ENCODE measurements at regions not wholly inside any gene's neighbourhood (a gene's known extent, or its start where the extent isn't known, plus 50 kb on each side); places are given as distances from the start of the nearest gene placed in this dataset.

GRCh38 chr4:177566691-177567090 is 124.5 kb upstream of the AGA start:
- Histone ChIP-seq H3K9ac (ENCODE audit: low read depth in 1 of 2, low read length in 2 of 2) (no peak overlapping the region), H3K36me3 (ENCODE audit: control insufficient read depth in 1 of 2, insufficient read depth in 2 of 2, low read length in 2 of 2) (no peaks in the 10 kb centered on the region)

GRCh38 chr4:177568931-177569330 is 126.7 kb upstream of the AGA start:
- H3K27ac ChIP-seq (ENCODE audit: low read depth, low read length) = no peak overlapping the region
- no peaks in the 10 kb centered on the region for H3K27me3 ChIP-seq (ENCODE audit: control insufficient read depth in 1 of 2, insufficient read depth in 2 of 2, low read length in 2 of 2)
- H3K4me3 ChIP-seq (ENCODE audit: low read depth in 1 of 2, low read length in 2 of 2) = no peak overlapping the region
- H3K9me3 ChIP-seq (ENCODE audit: control insufficient read depth in 1 of 2, low read length in 2 of 2) = no peaks in the 10 kb centered on the region
- H3K9ac ChIP-seq (ENCODE audit: low read depth in 1 of 2, low read length in 2 of 2) = no peak overlapping the region
- H3K36me3 ChIP-seq (ENCODE audit: control insufficient read depth in 1 of 2, insufficient read depth in 2 of 2, low read length in 2 of 2) = no peaks in the 10 kb centered on the region
- no peaks in the 10 kb centered on the region for H3K4me1 ChIP-seq (ENCODE audit: control insufficient read depth in 1 of 2, insufficient read depth in 2 of 2, low read length in 2 of 2)

More at GRCh38 chr4:177566691-177567090, 124.5 kb upstream of the AGA start:
- no peaks in the 10 kb centered on the region for H3K9me3 ChIP-seq (ENCODE audit: control insufficient read depth in 1 of 2, low read length in 2 of 2)
- H3K4me1 ChIP-seq (ENCODE audit: control insufficient read depth in 1 of 2, insufficient read depth in 2 of 2, low read length in 2 of 2) = no peaks in the 10 kb centered on the region
- H3K4me3 ChIP-seq (ENCODE audit: low read depth in 1 of 2, low read length in 2 of 2) = no peak overlapping the region
- H3K27ac ChIP-seq (ENCODE audit: low read depth, low read length) = no peak overlapping the region
- H3K27me3 ChIP-seq (ENCODE audit: control insufficient read depth in 1 of 2, insufficient read depth in 2 of 2, low read length in 2 of 2) = no peaks in the 10 kb centered on the region

GRCh38 chr4:177569434-177569833 is 127.2 kb upstream of the AGA start:
- Histone ChIP-seq H3K27ac (ENCODE audit: low read depth, low read length) (no peak overlapping the region), H3K4me1 (ENCODE audit: control insufficient read depth in 1 of 2, insufficient read depth in 2 of 2, low read length in 2 of 2) (no peaks in the 10 kb centered on the region), H3K9me3 (ENCODE audit: control insufficient read depth in 1 of 2, low read length in 2 of 2) (no peaks in the 10 kb centered on the region), H3K36me3 (ENCODE audit: control insufficient read depth in 1 of 2, insufficient read depth in 2 of 2, low read length in 2 of 2) (no peaks in the 10 kb centered on the region), H3K4me3 (ENCODE audit: low read depth in 1 of 2, low read length in 2 of 2) (no peak overlapping the region), H3K27me3 (ENCODE audit: control insufficient read depth in 1 of 2, insufficient read depth in 2 of 2, low read length in 2 of 2) (no peaks in the 10 kb centered on the region), H3K9ac (ENCODE audit: low read depth in 1 of 2, low read length in 2 of 2) (no peak overlapping the region)

- Histone ChIP-seq H3K9me3 (ENCODE audit: control insufficient read depth in 1 of 2, low read length in 2 of 2) (no peaks in the 10 kb centered on the region), H3K4me3 (ENCODE audit: low read depth in 1 of 2, low read length in 2 of 2) (no peak overlapping the region), H3K4me1 (ENCODE audit: control insufficient read depth in 1 of 2, insufficient read depth in 2 of 2, low read length in 2 of 2) (no peaks in the 10 kb centered on the region), H3K36me3 (ENCODE audit: control insufficient read depth in 1 of 2, insufficient read depth in 2 of 2, low read length in 2 of 2) (no peaks in the 10 kb centered on the region), H3K9ac (ENCODE audit: low read depth in 1 of 2, low read length in 2 of 2) (no peak overlapping the region), H3K27ac (ENCODE audit: low read depth, low read length) (no peak overlapping the region), H3K27me3 (ENCODE audit: control insufficient read depth in 1 of 2, insufficient read depth in 2 of 2, low read length in 2 of 2) (no peaks in the 10 kb centered on the region)
These were observed 131.3 kb upstream of the AGA start for GRCh38 chr4:177573507-177573906.

GRCh38 chr4:177574446-177574845 is 132.2 kb upstream of the AGA start:
- Histone ChIP-seq H3K9ac (ENCODE audit: low read depth in 1 of 2, low read length in 2 of 2) (no peak overlapping the region), H3K36me3 (ENCODE audit: control insufficient read depth in 1 of 2, insufficient read depth in 2 of 2, low read length in 2 of 2) (no peaks in the 10 kb centered on the region), H3K4me3 (ENCODE audit: low read depth in 1 of 2, low read length in 2 of 2) (no peak overlapping the region), H3K27ac (ENCODE audit: low read depth, low read length) (no peak overlapping the region), H3K27me3 (ENCODE audit: control insufficient read depth in 1 of 2, insufficient read depth in 2 of 2, low read length in 2 of 2) (no peaks in the 10 kb centered on the region), H3K4me1 (ENCODE audit: control insufficient read depth in 1 of 2, insufficient read depth in 2 of 2, low read length in 2 of 2) (no peaks in the 10 kb centered on the region), H3K9me3 (ENCODE audit: control insufficient read depth in 1 of 2, low read length in 2 of 2) (no peaks in the 10 kb centered on the region)

GRCh38 chr4:177579649-177580048 is 137.4 kb upstream of the AGA start:
- no peak overlapping the region for H3K4me3 ChIP-seq (ENCODE audit: low read depth in 1 of 2, low read length in 2 of 2)
- no peaks in the 10 kb centered on the region for H3K4me1 ChIP-seq (ENCODE audit: control insufficient read depth in 1 of 2, insufficient read depth in 2 of 2, low read length in 2 of 2)
- H3K9ac ChIP-seq (ENCODE audit: low read depth in 1 of 2, low read length in 2 of 2) = no peak overlapping the region
- H3K27ac ChIP-seq (ENCODE audit: low read depth, low read length) = no peak overlapping the region
- H3K9me3 ChIP-seq (ENCODE audit: control insufficient read depth in 1 of 2, low read length in 2 of 2) = no peaks in the 10 kb centered on the region
- no peaks in the 10 kb centered on the region for H3K27me3 ChIP-seq (ENCODE audit: control insufficient read depth in 1 of 2, insufficient read depth in 2 of 2, low read length in 2 of 2)
- H3K36me3 ChIP-seq (ENCODE audit: control insufficient read depth in 1 of 2, insufficient read depth in 2 of 2, low read length in 2 of 2) = no peaks in the 10 kb centered on the region

- H3K27ac ChIP-seq (ENCODE audit: low read depth, low read length) = no peak overlapping the region
- H3K9ac ChIP-seq (ENCODE audit: low read depth in 1 of 2, low read length in 2 of 2) = no peak overlapping the region
- H3K4me1 ChIP-seq (ENCODE audit: control insufficient read depth in 1 of 2, insufficient read depth in 2 of 2, low read length in 2 of 2) = no peaks in the 10 kb centered on the region
- no peaks in the 10 kb centered on the region for H3K27me3 ChIP-seq (ENCODE audit: control insufficient read depth in 1 of 2, insufficient read depth in 2 of 2, low read length in 2 of 2)
- H3K36me3 ChIP-seq (ENCODE audit: control insufficient read depth in 1 of 2, insufficient read depth in 2 of 2, low read length in 2 of 2) = no peaks in the 10 kb centered on the region
- H3K4me3 ChIP-seq (ENCODE audit: low read depth in 1 of 2, low read length in 2 of 2) = no peak overlapping the region
- H3K9me3 ChIP-seq (ENCODE audit: control insufficient read depth in 1 of 2, low read length in 2 of 2) = no peaks in the 10 kb centered on the region
These were observed 140.8 kb upstream of the AGA start for GRCh38 chr4:177582992-177583391.

- Histone ChIP-seq H3K36me3 (ENCODE audit: control insufficient read depth in 1 of 2, insufficient read depth in 2 of 2, low read length in 2 of 2) (no peaks in the 10 kb centered on the region), H3K9ac (ENCODE audit: low read depth in 1 of 2, low read length in 2 of 2) (no peak overlapping the region), H3K27me3 (ENCODE audit: control insufficient read depth in 1 of 2, insufficient read depth in 2 of 2, low read length in 2 of 2) (no peaks in the 10 kb centered on the region), H3K9me3 (ENCODE audit: control insufficient read depth in 1 of 2, low read length in 2 of 2) (no peaks in the 10 kb centered on the region), H3K27ac (ENCODE audit: low read depth, low read length) (no peak overlapping the region), H3K4me1 (ENCODE audit: control insufficient read depth in 1 of 2, insufficient read depth in 2 of 2, low read length in 2 of 2) (no peaks in the 10 kb centered on the region), H3K4me3 (ENCODE audit: low read depth in 1 of 2, low read length in 2 of 2) (no peak overlapping the region)
These were observed 145.8 kb upstream of the AGA start for GRCh38 chr4:177587989-177588388.

- no peaks in the 10 kb centered on the region for H3K4me1 ChIP-seq (ENCODE audit: control insufficient read depth in 1 of 2, insufficient read depth in 2 of 2, low read length in 2 of 2)
These were observed 153.1 kb upstream of the AGA start for GRCh38 chr4:177595386-177595785.

GRCh38 chr4:177596035-177596434 is 153.8 kb upstream of the AGA start:
- H3K27me3 ChIP-seq (ENCODE audit: control insufficient read depth in 1 of 2, insufficient read depth in 2 of 2, low read length in 2 of 2) = no peaks in the 10 kb centered on the region
- H3K9ac ChIP-seq (ENCODE audit: low read depth in 1 of 2, low read length in 2 of 2) = no peak overlapping the region
- no peaks in the 10 kb centered on the region for H3K36me3 ChIP-seq (ENCODE audit: control insufficient read depth in 1 of 2, insufficient read depth in 2 of 2, low read length in 2 of 2)
- H3K4me3 ChIP-seq (ENCODE audit: low read depth in 1 of 2, low read length in 2 of 2) = no peak overlapping the region
- H3K27ac ChIP-seq (ENCODE audit: low read depth, low read length) = no peak overlapping the region
- no peaks in the 10 kb centered on the region for H3K9me3 ChIP-seq (ENCODE audit: control insufficient read depth in 1 of 2, low read length in 2 of 2)
- no peaks in the 10 kb centered on the region for H3K4me1 ChIP-seq (ENCODE audit: control insufficient read depth in 1 of 2, insufficient read depth in 2 of 2, low read length in 2 of 2)

More at GRCh38 chr4:177595386-177595785, 153.1 kb upstream of the AGA start:
- Histone ChIP-seq H3K27me3 (ENCODE audit: control insufficient read depth in 1 of 2, insufficient read depth in 2 of 2, low read length in 2 of 2) (no peaks in the 10 kb centered on the region), H3K36me3 (ENCODE audit: control insufficient read depth in 1 of 2, insufficient read depth in 2 of 2, low read length in 2 of 2) (no peaks in the 10 kb centered on the region), H3K27ac (ENCODE audit: low read depth, low read length) (no peak overlapping the region), H3K9ac (ENCODE audit: low read depth in 1 of 2, low read length in 2 of 2) (no peak overlapping the region), H3K9me3 (ENCODE audit: control insufficient read depth in 1 of 2, low read length in 2 of 2) (no peaks in the 10 kb centered on the region), H3K4me3 (ENCODE audit: low read depth in 1 of 2, low read length in 2 of 2) (no peak overlapping the region)

- Histone ChIP-seq H3K27ac (ENCODE audit: low read depth, low read length) (no peak overlapping the region), H3K36me3 (ENCODE audit: control insufficient read depth in 1 of 2, insufficient read depth in 2 of 2, low read length in 2 of 2) (no peaks in the 10 kb centered on the region), H3K4me3 (ENCODE audit: low read depth in 1 of 2, low read length in 2 of 2) (no peak overlapping the region), H3K9ac (ENCODE audit: low read depth in 1 of 2, low read length in 2 of 2) (no peak overlapping the region), H3K27me3 (ENCODE audit: control insufficient read depth in 1 of 2, insufficient read depth in 2 of 2, low read length in 2 of 2) (no peaks in the 10 kb centered on the region), H3K4me1 (ENCODE audit: control insufficient read depth in 1 of 2, insufficient read depth in 2 of 2, low read length in 2 of 2) (no peaks in the 10 kb centered on the region), H3K9me3 (ENCODE audit: control insufficient read depth in 1 of 2, low read length in 2 of 2) (no peaks in the 10 kb centered on the region)
These were observed 154.8 kb upstream of the AGA start for GRCh38 chr4:177596991-177597390.
